ENCODE measurements at regions not wholly inside any gene's neighbourhood (a gene's known extent, or its start where the extent isn't known, plus 50 kb on each side); places are given as distances from the start of the nearest gene placed in this dataset.

DNA sequence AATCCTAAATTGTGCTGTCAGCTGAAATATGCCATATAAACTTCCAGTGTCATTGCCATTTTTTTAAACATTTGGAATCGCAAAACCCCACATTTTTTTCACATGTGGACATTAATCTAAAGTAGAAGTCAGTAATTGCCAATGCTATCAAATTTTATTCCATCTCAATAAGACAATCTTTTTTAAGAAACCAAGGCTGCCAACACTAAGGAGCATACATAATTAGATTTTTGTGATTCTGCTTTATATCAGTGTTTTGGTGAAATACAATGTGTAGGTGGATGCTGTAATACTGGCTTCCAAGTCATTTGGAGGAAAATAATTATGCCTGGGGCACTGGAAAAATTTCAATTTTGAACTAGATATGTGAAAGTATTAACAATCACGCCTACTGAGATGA lies 256.7 kb downstream of the ZPLD1 start:
- H3K27me3 ChIP-seq (ENCODE audit: insufficient read depth, poor library complexity, severe bottlenecking): no peaks in the 10 kb centered on the region
- no peak overlapping the region for H3K4me3 ChIP-seq (replicated peaks; ENCODE audit: insufficient read depth, low read length)
- no peak for DNase-seq (ENCODE audit: low read depth in 1 of 2, low spot score in 1 of 2)
- TF ChIP-seq, protein P1, sequence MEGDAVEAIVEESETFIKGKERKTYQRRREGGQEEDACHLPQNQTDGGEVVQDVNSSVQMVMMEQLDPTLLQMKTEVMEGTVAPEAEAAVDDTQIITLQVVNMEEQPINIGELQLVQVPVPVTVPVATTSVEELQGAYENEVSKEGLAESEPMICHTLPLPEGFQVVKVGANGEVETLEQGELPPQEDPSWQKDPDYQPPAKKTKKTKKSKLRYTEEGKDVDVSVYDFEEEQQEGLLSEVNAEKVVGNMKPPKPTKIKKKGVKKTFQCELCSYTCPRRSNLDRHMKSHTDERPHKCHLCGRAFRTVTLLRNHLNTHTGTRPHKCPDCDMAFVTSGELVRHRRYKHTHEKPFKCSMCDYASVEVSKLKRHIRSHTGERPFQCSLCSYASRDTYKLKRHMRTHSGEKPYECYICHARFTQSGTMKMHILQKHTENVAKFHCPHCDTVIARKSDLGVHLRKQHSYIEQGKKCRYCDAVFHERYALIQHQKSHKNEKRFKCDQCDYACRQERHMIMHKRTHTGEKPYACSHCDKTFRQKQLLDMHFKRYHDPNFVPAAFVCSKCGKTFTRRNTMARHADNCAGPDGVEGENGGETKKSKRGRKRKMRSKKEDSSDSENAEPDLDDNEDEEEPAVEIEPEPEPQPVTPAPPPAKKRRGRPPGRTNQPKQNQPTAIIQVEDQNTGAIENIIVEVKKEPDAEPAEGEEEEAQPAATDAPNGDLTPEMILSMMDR (IDR thresholded peaks at IDR 0.05; ENCODE audit: insufficient read depth, low read length): no peak
- TF ChIP-seq POLR2AphosphoS5 (IDR thresholded peaks at IDR 0.05; ENCODE audit: low read depth): no peak
- no peak for TF ChIP-seq SPI1 (IDR thresholded peaks at IDR 0.05; ENCODE audit: borderline replicate concordance, low read depth)
- TF ChIP-seq REST (IDR thresholded peaks at IDR 0.05; ENCODE audit: insufficient replicate concordance, low read depth): no peak
- TF ChIP-seq GABPA (IDR thresholded peaks at IDR 0.05; ENCODE audit: low read depth): no peak
- H3K27ac ChIP-seq (replicated peaks): no peak overlapping the region

- Histone ChIP-seq H3K27ac (replicated peaks) (no peak overlapping the region), H3K4me3 (replicated peaks; ENCODE audit: insufficient read depth, low read length) (no peak overlapping the region), H3K27me3 (ENCODE audit: insufficient read depth, poor library complexity, severe bottlenecking) (no peaks in the 10 kb centered on the region)
- DNase-seq (ENCODE audit: low read depth in 1 of 2, low spot score in 1 of 2): no peak
- TF ChIP-seq POLR2AphosphoS5 (IDR thresholded peaks at IDR 0.05; ENCODE audit: low read depth) (no peak), GABPA (IDR thresholded peaks at IDR 0.05; ENCODE audit: low read depth) (no peak), REST (IDR thresholded peaks at IDR 0.05; ENCODE audit: insufficient replicate concordance, low read depth) (no peak), SPI1 (IDR thresholded peaks at IDR 0.05; ENCODE audit: borderline replicate concordance, low read depth) (no peak)
- TF ChIP-seq, protein P1 (IDR thresholded peaks at IDR 0.05; ENCODE audit: insufficient read depth, low read length): no peak
Observed at GRCh38 chr3:102699104-102699818, 264.4 kb downstream of the ZPLD1 start.

- H3K27me3 ChIP-seq (ENCODE audit: insufficient read depth, poor library complexity, severe bottlenecking): no peaks in the 10 kb centered on the region
- DNase-seq (ENCODE audit: low read depth in 1 of 2, low spot score in 1 of 2): no peak
- no peak overlapping the region for H3K27ac ChIP-seq (replicated peaks)
- no peak for TF ChIP-seq GABPA (IDR thresholded peaks at IDR 0.05; ENCODE audit: low read depth)
- no peak for TF ChIP-seq REST (IDR thresholded peaks at IDR 0.05; ENCODE audit: insufficient replicate concordance, low read depth)
- TF ChIP-seq, protein P1 (IDR thresholded peaks at IDR 0.05; ENCODE audit: insufficient read depth, low read length): no peak
- no peak for TF ChIP-seq POLR2AphosphoS5 (IDR thresholded peaks at IDR 0.05; ENCODE audit: low read depth)
- TF ChIP-seq SPI1 (IDR thresholded peaks at IDR 0.05; ENCODE audit: borderline replicate concordance, low read depth): no peak
- no peak overlapping the region for H3K4me3 ChIP-seq (replicated peaks; ENCODE audit: insufficient read depth, low read length)
Observed at GRCh38 chr3:102699819-102700140, 265.0 kb downstream of the ZPLD1 start.

Measured in HL-60 (cell line).